H1 (cell line): ENCODE measurements at regions not wholly inside any gene's neighbourhood (a gene's known extent, or its start where the extent isn't known, plus 50 kb on each side); places are given as distances from the start of the nearest gene placed in this dataset.

ENCODE experiments used
- CTCF ChIA-PET: fragments of 300-600 bp; sonication (Branson Sonifier 250); formaldehyde crosslinking; loops from one replicate; lab custom pipeline; 2021; ENCODE audit not compliant: partially characterized antibody; lab: Charles Lee
- POLR2A ChIA-PET: fragments of 300-600 bp; sonication (Branson Sonifier 250); formaldehyde crosslinking; loops from one replicate; lab custom pipeline; 2021; ENCODE audit warnings: inconsistent platforms; ENCODE audit not compliant: partially characterized antibody; lab: Charles Lee
- DNase-seq, 2 experiments: peaks; one replicate each; pipeline versions ENCODE4 v3.0.0 to v3.0.0-alpha.2; 2010 to 2022; ENCODE audit warnings: low spot score in 2 of 2, low read depth in 1 of 2, mixed read lengths in 1 of 2
- FAIRE-seq: peaks from 2 replicates; lab custom pipeline; 2011; peaks lifted over from hg19 to GRCh38; lab: Jason Lieb, UNC
- H2AFZ ChIP-seq: 2 replicates; pipeline ENCODE4 v1.8.1; 2012; ENCODE audit warnings: low read length, inconsistent platforms
- H2AK5ac ChIP-seq: 2 replicates; pipeline ENCODE4 v1.6.1; 2013; ENCODE audit warnings: low read depth, low read length
- H2BK120ac ChIP-seq: replicated peaks from 2 replicates; pipeline ENCODE3; 2013; ENCODE audit warnings: low read depth, low read length, inconsistent platforms
- H2BK12ac ChIP-seq: 2 replicates; pipeline ENCODE4 v1.6.1; 2013; ENCODE audit warnings: low read depth, low read length
- H2BK15ac ChIP-seq: 2 replicates; pipeline ENCODE4 v1.6.1; 2013; ENCODE audit warnings: low read length
- H2BK20ac ChIP-seq: 2 replicates; pipeline ENCODE4 v1.6.1; 2013; ENCODE audit warnings: low read length
- H2BK5ac ChIP-seq: 2 replicates; pipeline ENCODE4 v1.6.1; 2013; ENCODE audit warnings: low read depth, low read length
- H3K14ac ChIP-seq: 2 replicates; pipeline ENCODE4 v1.6.1; 2013; ENCODE audit warnings: inconsistent platforms; ENCODE audit not compliant: insufficient read length
- H3K18ac ChIP-seq: 2 replicates; pipeline ENCODE4 v1.6.1; 2013; ENCODE audit warnings: low read length; ENCODE audit errors: extremely low read depth
- H3K23ac ChIP-seq: 2 replicates; pipeline ENCODE4 v1.6.1; 2013; ENCODE audit warnings: inconsistent platforms; ENCODE audit not compliant: insufficient read length
- H3K23me2 ChIP-seq: 2 replicates; pipeline ENCODE4 v1.6.1; 2013; ENCODE audit warnings: low read depth, low read length
- H3K27ac ChIP-seq: 2 replicates; pipeline ENCODE4 v1.6.1; 2011; ENCODE audit warnings: low read depth, low read length, inconsistent platforms
- H3K27me3 ChIP-seq, 4 experiments: replicated peaks in 1 of 4; 1 replicate in 1 of 4; 2 replicates in 3 of 4; pipeline versions ENCODE4 v1.6.1 to v1.8.1; 2011 to 2013; ENCODE audit warnings: low read length in 3 of 4, mild to moderate bottlenecking in 3 of 4, inconsistent platforms in 2 of 4, mixed read lengths in 2 of 4, moderate library complexity in 1 of 4; ENCODE audit not compliant: control insufficient read depth in 3 of 4, insufficient read depth in 3 of 4; ENCODE audit errors: extremely low read depth in 1 of 4
- H3K36me3 ChIP-seq, 4 experiments: 2 replicates each; pipeline versions ENCODE4 v1.6.1 to v1.8.1; 2011 to 2013; ENCODE audit warnings: mild to moderate bottlenecking in 4 of 4, low read length in 3 of 4, moderate library complexity in 2 of 4, control low read depth in 1 of 4, inconsistent platforms in 1 of 4; ENCODE audit not compliant: insufficient read depth in 4 of 4, control insufficient read depth in 2 of 4
- H3K4ac ChIP-seq: replicated peaks from 2 replicates; pipeline ENCODE3; 2013; ENCODE audit warnings: low read length, low read depth, mixed read lengths, inconsistent platforms; ENCODE audit not compliant: insufficient read length
- H3K4me1 ChIP-seq, 4 experiments: replicated peaks in 1 of 4; 1 replicate in 1 of 4; 2 replicates in 3 of 4; pipeline versions ENCODE4 v1.6.1 to v1.8.1; 2011 to 2013; ENCODE audit warnings: low read length in 3 of 4, inconsistent platforms in 2 of 4, mixed read lengths in 1 of 4; ENCODE audit not compliant: insufficient read depth in 4 of 4, control insufficient read depth in 3 of 4
- H3K4me2 ChIP-seq, 2 experiments: 2 replicates each; pipeline versions ENCODE4 v1.6.1 to v1.8.1; 2011 to 2013; ENCODE audit warnings: low read depth in 2 of 2, low read length in 2 of 2, control low read depth in 1 of 2, inconsistent platforms in 1 of 2, mild to moderate bottlenecking in 1 of 2; ENCODE audit not compliant: insufficient read depth in 1 of 2
- H3K4me3 ChIP-seq, 4 experiments: fragments of 200-600, 300-600 bp in 1 of 4; sonication (generic), shearing (Covaris generic), sonication (Bioruptor Twin) in 1 of 4; 2 replicates each; pipeline versions ENCODE4 v1.5.1 to v1.8.1; 2011 to 2016; ENCODE audit warnings: low read length in 4 of 4, low read depth in 3 of 4, control low read depth in 2 of 4, inconsistent platforms in 2 of 4, mild to moderate bottlenecking in 2 of 4, mixed read lengths in 1 of 4, moderate library complexity in 1 of 4; ENCODE audit not compliant: insufficient read depth in 2 of 4; ENCODE audit errors: extremely low read depth in 1 of 4
- H3K56ac ChIP-seq: replicated peaks from 2 replicates; pipeline ENCODE3; 2013; ENCODE audit warnings: low read depth, mild to moderate bottlenecking, mixed read lengths, low read length, inconsistent platforms; ENCODE audit not compliant: insufficient read length
- H3K79me1 ChIP-seq: 2 replicates; pipeline ENCODE4 v1.6.1; 2013; ENCODE audit warnings: low read depth, low read length, control low read depth
- H3K79me2 ChIP-seq, 2 experiments: 2 replicates each; pipeline versions ENCODE4 v1.6.1 to v1.8.1; 2012 to 2013; ENCODE audit warnings: low read length in 2 of 2, mild to moderate bottlenecking in 2 of 2, inconsistent platforms in 1 of 2; ENCODE audit not compliant: insufficient read depth in 2 of 2, control insufficient read depth in 1 of 2
- H3K9ac ChIP-seq, 4 experiments: replicated peaks in 1 of 4; 1 replicate in 1 of 4; 2 replicates in 3 of 4; pipeline versions ENCODE4 v1.6.1 to v1.8.1; 2011 to 2013; ENCODE audit warnings: low read depth in 3 of 4, low read length in 3 of 4, control low read depth in 2 of 4, mild to moderate bottlenecking in 2 of 4, moderate library complexity in 2 of 4, inconsistent platforms in 1 of 4; ENCODE audit errors: extremely low read depth in 1 of 4
- H3K9me3 ChIP-seq, 2 experiments: 2 replicates each; pipeline versions ENCODE4 v1.6.1 to v1.8.1; 2012 to 2013; ENCODE audit warnings: mild to moderate bottlenecking in 2 of 2, moderate library complexity in 2 of 2, control low read depth in 1 of 2, inconsistent platforms in 1 of 2, low read depth in 1 of 2, low read length in 1 of 2, mixed read lengths in 1 of 2; ENCODE audit not compliant: insufficient read depth in 2 of 2
- H4K20me1 ChIP-seq, 2 experiments: replicated peaks in 1 of 2; 2 replicates each; pipeline versions ENCODE3 to v1.8.1; 2011 to 2013; ENCODE audit warnings: inconsistent platforms in 2 of 2, low read length in 2 of 2, mild to moderate bottlenecking in 1 of 2; ENCODE audit not compliant: insufficient read depth in 2 of 2, control insufficient read depth in 1 of 2
- H4K5ac ChIP-seq: 2 replicates; pipeline ENCODE4 v1.6.1; 2013; ENCODE audit warnings: low read length, low read depth, mixed read lengths, inconsistent platforms; ENCODE audit not compliant: insufficient read length
- H4K8ac ChIP-seq: 2 replicates; pipeline ENCODE4 v1.8.0; 2013; ENCODE audit warnings: mild to moderate bottlenecking, moderate library complexity, low read length, inconsistent platforms; ENCODE audit not compliant: insufficient read depth; ENCODE audit errors: extremely low read depth
- H4K91ac ChIP-seq: replicated peaks from 2 replicates; pipeline ENCODE3; 2013; ENCODE audit warnings: low read length, mixed read lengths, inconsistent platforms; ENCODE audit not compliant: insufficient read length
- EZH2 ChIP-seq: fragments of 200-600 bp; sonication (generic); IDR thresholded peaks from 2 replicates; pipeline ENCODE4 v1.7.1; 2012; ENCODE audit warnings: low read depth, mild to moderate bottlenecking, moderate library complexity, low read length, inconsistent platforms; ENCODE audit not compliant: severe bottlenecking
- TAF7 ChIP-seq: optimal IDR thresholded peaks from 2 replicates; pipeline ENCODE3; 2011; ENCODE audit warnings: low read depth, mild to moderate bottlenecking, inconsistent platforms, low read length, moderate library complexity, borderline replicate concordance
- WGBS, 2 experiments: shearing (Covaris generic) in 1 of 2; methylation state at CpG; one replicate each; pipeline versions ENCODE4 v1.1.6 to v1.1.7; 2013 to 2015; ENCODE audit warnings: low lambda C conversion rate in 2 of 2, mixed read lengths in 2 of 2, inconsistent platforms in 1 of 2, low coverage in 1 of 2, missing lambda C conversion rate in 1 of 2; ENCODE audit not compliant: insufficient replicate concordance in 2 of 2, insufficient coverage in 1 of 2, insufficient read length in 1 of 2; ENCODE audit errors: extremely low coverage in 1 of 2, missing lambda C conversion rate in 1 of 2; 5-methylcytosine and 5-hydroxymethylcytosine counted together

- no peaks in the 10 kb centered on the region for H4K20me1 ChIP-seq
- H4K91ac ChIP-seq, result no peak overlapping the region
- no peak overlapping the region for H3K9ac ChIP-seq
- no peak overlapping the region for H2BK15ac ChIP-seq
- FAIRE-seq (no peak), DNase-seq (no peak)
- H3K4ac ChIP-seq, result no peak overlapping the region
- no peaks in the 10 kb centered on the region for H3K79me1 ChIP-seq
- H3K18ac ChIP-seq, result no peak overlapping the region
- no peaks in the 10 kb centered on the region for H3K9me3 ChIP-seq
- no peaks in the 10 kb centered on the region; a peak in 2 of 7 replicates for H3K4me1 ChIP-seq
- ChIA-PET CTCF (no interaction called here), POLR2A (no interaction called here)
- no peak overlapping the region for H2AFZ ChIP-seq
- no peak overlapping the region for H3K4me2 ChIP-seq
- H4K5ac ChIP-seq, result no peak overlapping the region
- no peaks in the 10 kb centered on the region for H3K36me3 ChIP-seq
- no peak overlapping the region for H3K4me3 ChIP-seq
- H2BK120ac ChIP-seq, result no peak overlapping the region
- H3K79me2 ChIP-seq, result no peaks in the 10 kb centered on the region
- H2AK5ac ChIP-seq, result no peak overlapping the region
- H2BK12ac ChIP-seq, result no peak overlapping the region
- H3K14ac ChIP-seq, result no peak overlapping the region
- H4K8ac ChIP-seq, result no peak overlapping the region
- no peak overlapping the region for H2BK20ac ChIP-seq
- 85% methylated on average over 2 of the region's 2 CpGs; no CpG with 5 or more reads in 1 of the 2 experiments for WGBS, 2 experiments
- H3K27me3 ChIP-seq, result no peaks in the 10 kb centered on the region
- H2BK5ac ChIP-seq, result no peak overlapping the region
- no peaks in the 10 kb centered on the region for H3K23me2 ChIP-seq
- no peak overlapping the region for H3K23ac ChIP-seq
- no peak overlapping the region for H3K27ac ChIP-seq
- H3K56ac ChIP-seq, result no peak overlapping the region
- TF ChIP-seq EZH2 (no peak), TAF7 (no peak)
These were observed 1243.8 kb downstream of the CDH8 start for GRCh38 chr16:60792437-60792836.
